HL-60 (cell line): ENCODE measurements at regions not wholly inside any gene's neighbourhood (a gene's known extent, or its start where the extent isn't known, plus 50 kb on each side); places are given as distances from the start of the nearest gene placed in this dataset.

Experiments used
- DNase-seq, 2 experiments: peaks; one replicate each; pipeline ENCODE4 v3.0.0-alpha.2; 2010 to 2020; ENCODE audit warnings: low read depth in 1 of 2, low spot score in 1 of 2
- H3K27ac ChIP-seq: fragments of 250-450 bp; sonication (Bioruptor Pico); replicated peaks from 2 replicates; pipeline ENCODE4 v1.5.1; 2020; ENCODE audit warnings: mild to moderate bottlenecking, moderate library complexity
- H3K27me3 ChIP-seq: fragments of 250-450 bp; sonication (Bioruptor Pico); 2 replicates; pipeline ENCODE4 v1.5.1; 2021; ENCODE audit warnings: mild to moderate bottlenecking, moderate library complexity; ENCODE audit not compliant: insufficient read depth, poor library complexity, severe bottlenecking
- H3K4me3 ChIP-seq: replicated peaks from 2 replicates; pipeline ENCODE4 v1.5.1; 2011; ENCODE audit warnings: mild to moderate bottlenecking, control low read depth, low read length; ENCODE audit not compliant: insufficient read depth
- CTCF ChIP-seq: IDR thresholded peaks from one replicate; pipeline ENCODE4 v1.5.1; 2011; ENCODE audit warnings: low read length, control low read depth, inconsistent platforms; ENCODE audit not compliant: insufficient read depth
- GABPA ChIP-seq: IDR thresholded peaks from 2 replicates; pipeline ENCODE4 v1.6.1; 2012; ENCODE audit warnings: low read depth
- POLR2AphosphoS5 ChIP-seq: IDR thresholded peaks from 2 replicates; pipeline ENCODE4 v1.6.1; 2012; ENCODE audit warnings: low read depth
- SPI1 ChIP-seq: IDR thresholded peaks from 2 replicates; pipeline ENCODE4 v1.6.1; 2012; ENCODE audit warnings: low read depth, mild to moderate bottlenecking, borderline replicate concordance
- TF ChIP-seq, protein P1 (sequence below): IDR thresholded peaks from 2 replicates; pipeline ENCODE4 v1.6.1; 2012; ENCODE audit warnings: low read depth; ENCODE audit not compliant: insufficient replicate concordance

DNA sequence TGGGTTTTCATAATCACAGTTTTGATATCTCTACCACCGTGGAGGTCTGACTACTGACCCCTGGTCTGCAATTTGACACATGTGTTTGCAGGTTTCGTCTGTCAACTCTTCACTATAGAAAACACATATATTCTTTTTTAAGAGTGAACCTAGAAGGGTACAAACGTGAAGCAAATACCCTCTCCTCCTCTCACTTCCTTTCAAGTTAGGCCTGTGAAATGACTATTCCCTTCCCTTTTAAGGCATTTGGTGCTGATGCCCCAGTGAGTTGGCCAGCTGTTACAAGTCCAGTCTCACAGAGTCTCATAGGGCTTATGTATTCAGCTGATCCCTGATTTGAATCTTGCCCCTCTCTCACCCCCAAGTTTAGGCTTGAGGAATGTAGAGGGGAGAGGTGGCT is 742.0 kb upstream of the IGFBP3 start:
- Histone ChIP-seq H3K27me3 (no peaks in the 10 kb centered on the region), H3K27ac (no peak overlapping the region), H3K4me3 (no peak overlapping the region)
- TF ChIP-seq GABPA (no peak), POLR2AphosphoS5 (no peak), SPI1 (no peak), CTCF (no peak)
- TF ChIP-seq, protein P1, sequence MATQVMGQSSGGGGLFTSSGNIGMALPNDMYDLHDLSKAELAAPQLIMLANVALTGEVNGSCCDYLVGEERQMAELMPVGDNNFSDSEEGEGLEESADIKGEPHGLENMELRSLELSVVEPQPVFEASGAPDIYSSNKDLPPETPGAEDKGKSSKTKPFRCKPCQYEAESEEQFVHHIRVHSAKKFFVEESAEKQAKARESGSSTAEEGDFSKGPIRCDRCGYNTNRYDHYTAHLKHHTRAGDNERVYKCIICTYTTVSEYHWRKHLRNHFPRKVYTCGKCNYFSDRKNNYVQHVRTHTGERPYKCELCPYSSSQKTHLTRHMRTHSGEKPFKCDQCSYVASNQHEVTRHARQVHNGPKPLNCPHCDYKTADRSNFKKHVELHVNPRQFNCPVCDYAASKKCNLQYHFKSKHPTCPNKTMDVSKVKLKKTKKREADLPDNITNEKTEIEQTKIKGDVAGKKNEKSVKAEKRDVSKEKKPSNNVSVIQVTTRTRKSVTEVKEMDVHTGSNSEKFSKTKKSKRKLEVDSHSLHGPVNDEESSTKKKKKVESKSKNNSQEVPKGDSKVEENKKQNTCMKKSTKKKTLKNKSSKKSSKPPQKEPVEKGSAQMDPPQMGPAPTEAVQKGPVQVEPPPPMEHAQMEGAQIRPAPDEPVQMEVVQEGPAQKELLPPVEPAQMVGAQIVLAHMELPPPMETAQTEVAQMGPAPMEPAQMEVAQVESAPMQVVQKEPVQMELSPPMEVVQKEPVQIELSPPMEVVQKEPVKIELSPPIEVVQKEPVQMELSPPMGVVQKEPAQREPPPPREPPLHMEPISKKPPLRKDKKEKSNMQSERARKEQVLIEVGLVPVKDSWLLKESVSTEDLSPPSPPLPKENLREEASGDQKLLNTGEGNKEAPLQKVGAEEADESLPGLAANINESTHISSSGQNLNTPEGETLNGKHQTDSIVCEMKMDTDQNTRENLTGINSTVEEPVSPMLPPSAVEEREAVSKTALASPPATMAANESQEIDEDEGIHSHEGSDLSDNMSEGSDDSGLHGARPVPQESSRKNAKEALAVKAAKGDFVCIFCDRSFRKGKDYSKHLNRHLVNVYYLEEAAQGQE, result no peak
- no peak for DNase-seq

- TF ChIP-seq, protein P1, result no peak
- no peak for TF ChIP-seq SPI1
- TF ChIP-seq GABPA, result no peak
- TF ChIP-seq CTCF, result no peak
- TF ChIP-seq POLR2AphosphoS5, result no peak
- Histone ChIP-seq H3K4me3 (no peak overlapping the region), H3K27ac (no peak overlapping the region), H3K27me3 (no peaks in the 10 kb centered on the region)
- DNase-seq, result no peak
Observed at GRCh38 chr7:46661431-46661830, 740.4 kb upstream of the IGFBP3 start.

DNA sequence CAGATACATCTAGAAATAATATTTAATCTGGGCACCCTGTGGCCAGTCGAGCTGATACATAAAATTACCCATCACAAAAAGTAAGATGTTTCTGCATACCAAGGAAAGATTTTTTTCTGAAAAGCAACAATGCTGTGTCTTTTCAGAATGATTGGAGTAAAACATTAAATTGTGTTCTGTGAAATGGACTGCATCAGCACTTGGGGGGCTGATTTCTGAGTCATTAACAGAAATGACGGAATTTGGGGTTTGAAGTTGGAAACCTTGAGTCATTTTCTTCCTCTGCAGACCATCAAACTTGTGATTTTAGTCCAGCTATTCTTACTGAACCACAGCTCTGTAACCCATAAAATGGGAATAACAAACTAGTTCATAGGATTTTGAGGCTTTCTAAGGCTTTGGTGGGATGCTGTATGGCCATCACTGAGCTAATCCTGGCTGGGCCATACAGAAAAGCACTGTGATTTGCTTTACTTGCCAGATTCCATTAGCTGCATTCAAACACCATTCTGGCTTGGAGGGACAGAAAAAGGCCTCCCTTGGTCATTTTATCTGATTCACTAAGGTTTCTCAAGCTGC is 739.4 kb upstream of the IGFBP3 start:
- TF ChIP-seq CTCF, result no peak
- TF ChIP-seq POLR2AphosphoS5, result no peak
- no peak for TF ChIP-seq SPI1
- TF ChIP-seq, protein P1, result no peak
- TF ChIP-seq GABPA, result no peak
- H3K4me3 ChIP-seq, result no peak overlapping the region

More for the DNA sequence above, 739.4 kb upstream of the IGFBP3 start:
- H3K27me3 ChIP-seq, result no peaks in the 10 kb centered on the region
- no peak overlapping the region for H3K27ac ChIP-seq
- no peak for DNase-seq
